ENCODE measurements at regions not wholly inside any gene's neighbourhood (a gene's known extent, or its start where the extent isn't known, plus 50 kb on each side); places are given as distances from the start of the nearest gene placed in this dataset.
A peak's percentile ranks its signal among the peaks of the same experiment; 100 is the strongest.

- DNase-seq (ENCODE audit: low spot score) = no peak
These were observed 397.0 kb downstream of the ETS1 start for GRCh38 chr11:128190312-128190711.

- no peak for DNase-seq (ENCODE audit: low spot score)
These were observed 397.5 kb downstream of the ETS1 start for GRCh38 chr11:128189823-128190222.

GRCh38 chr11:128188346-128189004, 398.9 kb downstream of the ETS1 start:
- no peak for DNase-seq (ENCODE audit: low spot score)

GRCh38 chr11:128187835-128188234, 399.5 kb downstream of the ETS1 start:
- DNase-seq (ENCODE audit: low spot score) = no peak

DNA sequence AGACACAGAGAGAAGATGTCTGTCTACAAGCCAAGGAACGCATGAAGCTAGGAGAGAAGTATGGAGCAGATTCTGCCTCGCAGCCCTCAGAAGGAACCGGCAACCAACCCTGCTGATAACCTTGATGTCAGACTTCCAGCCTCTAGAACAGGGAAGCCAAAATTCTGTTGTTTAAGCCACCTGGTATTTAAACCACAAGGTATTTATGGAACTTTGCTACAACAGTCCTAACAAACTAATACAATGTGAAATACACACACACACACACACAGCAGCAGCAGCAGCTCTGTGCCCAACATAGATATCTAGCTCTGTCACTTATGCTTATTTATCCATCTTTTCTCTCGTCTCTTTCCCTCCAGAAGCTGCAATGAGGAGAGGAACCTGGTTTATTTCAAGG, 400.0 kb downstream of the ETS1 start:
- no peak for DNase-seq (ENCODE audit: low spot score)

- DNase-seq (ENCODE audit: low spot score) = no peak
These were observed 402.4 kb downstream of the ETS1 start for GRCh38 chr11:128184981-128185380.

- no peak for DNase-seq (ENCODE audit: low spot score)
These were observed 404.5 kb downstream of the ETS1 start for GRCh38 chr11:128182844-128183243.

DNA sequence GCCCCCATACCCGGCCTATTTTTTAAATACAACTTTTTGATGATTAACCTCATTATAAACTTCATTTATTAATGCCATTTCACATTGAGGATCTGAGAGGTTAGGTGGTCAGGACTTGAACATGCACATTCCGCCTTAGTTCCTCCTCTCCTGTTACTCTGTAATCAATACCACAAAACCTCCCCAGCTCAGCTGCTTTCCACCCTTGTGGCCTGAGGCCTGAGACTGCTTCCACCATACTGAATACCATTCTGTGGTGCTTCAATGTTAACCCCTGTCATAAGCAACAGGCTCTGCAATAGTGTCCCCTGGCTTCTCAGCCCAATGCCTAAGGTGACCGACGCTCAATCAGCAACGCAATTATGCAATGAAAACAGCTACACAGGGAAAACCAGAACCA, 405.4 kb downstream of the ETS1 start:
- no peak for DNase-seq (ENCODE audit: low spot score)

GRCh38 chr11:128181088-128181480, 406.3 kb downstream of the ETS1 start:
- DNase-seq (ENCODE audit: low spot score) = no peak

- DNase-seq (ENCODE audit: low spot score) = no peak
These were observed 406.8 kb downstream of the ETS1 start for GRCh38 chr11:128180441-128181087.

DNA sequence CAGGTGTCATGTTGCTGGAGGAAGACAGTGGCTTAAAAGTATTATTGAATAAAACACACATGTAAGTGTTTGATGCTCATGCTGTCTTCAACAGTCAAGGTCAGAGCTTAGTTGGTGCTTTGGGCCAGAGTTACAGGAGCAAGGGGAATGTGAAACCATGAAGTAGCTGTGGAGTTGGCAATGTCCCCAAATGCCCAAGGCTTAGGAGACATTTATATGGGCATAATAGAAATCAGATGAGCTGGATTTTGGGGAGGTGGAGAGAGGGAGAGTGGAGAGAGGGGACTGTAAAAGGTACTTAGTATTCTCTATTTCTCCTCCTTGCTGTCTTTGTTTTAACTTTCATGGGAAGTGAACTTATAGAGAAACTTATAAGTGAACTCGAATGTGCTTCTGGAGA, 407.8 kb downstream of the ETS1 start:
- no peak for DNase-seq (ENCODE audit: low spot score)

DNA sequence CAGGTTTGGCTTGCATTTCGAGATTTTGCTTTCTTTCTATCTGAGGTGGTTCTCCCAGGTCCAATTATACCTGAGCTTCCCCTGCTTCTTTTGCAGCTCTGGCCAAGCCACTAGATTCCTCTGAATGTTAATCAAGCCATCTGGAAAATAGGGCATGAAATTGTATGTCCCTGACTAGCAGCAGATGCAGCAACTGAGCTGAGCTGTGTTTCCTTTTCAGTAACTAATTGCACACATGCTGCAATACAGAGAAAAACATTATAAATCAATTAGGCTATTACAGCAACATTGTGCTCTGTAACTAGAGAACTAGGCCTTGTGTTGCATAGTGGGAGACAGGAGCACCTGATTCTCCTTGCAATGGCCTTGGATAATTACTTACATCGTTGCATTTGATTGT, 408.3 kb downstream of the ETS1 start:
- no peak for DNase-seq (ENCODE audit: low spot score)

GRCh38 chr11:128174465-128175291, 412.7 kb downstream of the ETS1 start:
- DNase-seq (ENCODE audit: low spot score) = no peak

- peak; percentile 61 for DNase-seq (ENCODE audit: low spot score)
These were observed 415.1 kb downstream of the ETS1 start for GRCh38 chr11:128172046-128172878.

DNA sequence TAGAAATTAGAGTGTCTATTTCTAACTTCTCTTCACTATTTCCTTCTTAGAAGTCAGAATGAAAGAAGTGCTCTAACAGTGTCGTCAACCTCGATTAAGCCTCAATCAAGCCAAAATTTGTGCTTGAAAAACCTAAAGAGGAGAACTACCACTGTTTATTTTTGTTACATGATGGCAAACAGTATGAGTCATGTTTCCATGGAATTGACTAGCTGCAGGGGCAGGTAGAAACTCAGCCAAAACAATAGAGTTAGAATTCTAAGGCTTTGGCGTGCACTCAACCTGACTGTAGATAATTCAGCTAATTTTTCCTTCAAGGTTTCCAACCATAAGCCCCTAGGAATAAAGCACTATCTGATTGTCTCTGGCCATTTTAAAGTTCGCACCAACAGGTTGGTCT, 415.9 kb downstream of the ETS1 start:
- no peak for DNase-seq (ENCODE audit: low spot score)

DNA sequence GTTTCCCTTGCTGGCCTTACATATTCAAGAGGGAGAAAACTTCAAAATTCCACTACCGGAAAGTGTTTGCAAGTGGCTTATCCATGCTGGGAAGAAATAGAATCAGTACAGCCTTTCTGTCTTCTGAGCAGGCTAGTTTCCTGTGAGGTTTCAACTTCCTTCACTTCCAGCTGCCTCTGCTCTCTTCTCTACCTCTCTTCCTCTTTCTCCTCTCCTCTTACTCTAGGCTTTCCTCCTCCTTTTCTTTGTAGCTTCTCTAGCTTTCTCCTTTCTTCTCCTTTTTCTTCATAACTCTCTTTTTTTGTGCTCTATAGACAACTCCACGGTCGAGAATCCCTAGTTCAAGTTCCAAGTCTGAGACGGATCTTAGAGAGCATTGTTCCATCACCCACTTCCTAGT, 421.8 kb downstream of the ETS1 start:
- DNase-seq (ENCODE audit: low spot score) = no peak

GRCh38 chr11:128164080-128164741, 423.1 kb downstream of the ETS1 start:
- no peak for DNase-seq (ENCODE audit: low spot score)

DNA sequence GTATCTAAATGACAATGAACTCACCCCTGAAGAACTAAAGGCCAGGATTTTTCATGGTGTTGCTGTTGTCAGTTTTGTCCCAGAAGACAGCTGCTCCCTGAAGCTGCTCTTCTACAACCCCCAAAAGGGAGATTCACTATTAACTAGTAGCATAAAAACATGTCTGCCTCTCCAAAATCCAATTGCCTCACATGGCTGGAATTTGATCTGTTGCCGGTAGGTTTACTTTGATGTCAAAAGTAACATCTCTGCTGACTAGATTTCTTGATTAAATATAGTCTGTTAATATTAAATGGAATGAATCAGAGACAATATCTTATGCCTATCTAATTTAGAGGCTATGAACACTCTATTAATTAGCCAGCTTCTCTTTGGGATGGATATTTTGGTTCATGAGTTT, 425.4 kb downstream of the ETS1 start:
- DNase-seq (ENCODE audit: low spot score) = no peak

GRCh38 chr11:128161436-128161835, 425.9 kb downstream of the ETS1 start:
- DNase-seq (ENCODE audit: low spot score) = no peak

GRCh38 chr11:128158860-128159259, 428.5 kb downstream of the ETS1 start:
- no peak for DNase-seq (ENCODE audit: low spot score)

- peak; percentile 78 for DNase-seq (ENCODE audit: low spot score)
These were observed 429.7 kb downstream of the ETS1 start for GRCh38 chr11:128157423-128158298.

Data from SW480 (cell line).